Endothelial cell of umbilical vein (primary cell): ENCODE measurements at regions not wholly inside any gene's neighbourhood (a gene's known extent, or its start where the extent isn't known, plus 50 kb on each side); places are given as distances from the start of the nearest gene placed in this dataset.
"Not testable (repeated sequence)": the region's sequence is repeated elsewhere in the genome, so short reads cannot be mapped to it uniquely, and the experiment has no call there.

Source experiments
- BruUV-seq: library from RNA; stranded (reverse); fragments of 400-500 nt; replicated peaks from 2 replicates; lab custom pipeline; 2021; lab: Mats Ljungman, UMichigan
- CTCF ChIA-PET: fragments of 300-600, 350-600 bp; sonication (Branson Sonifier 250); formaldehyde crosslinking; loops from one replicate; lab custom pipeline; 2021; ENCODE audit warnings: antibody characterized with exemption, inconsistent platforms; lab: Charles Lee
- POLR2A ChIA-PET: fragments of 300-600, 350-600 bp; sonication (Branson Sonifier 250); formaldehyde crosslinking; loops from one replicate; lab custom pipeline; 2021; ENCODE audit warnings: antibody characterized with exemption, inconsistent platforms; lab: Charles Lee
- DNase-seq: peaks from one replicate; pipeline ENCODE4 v3.0.0-alpha.2; 2011; ENCODE audit warnings: low read depth, low spot score
- FAIRE-seq: peaks from 2 replicates; lab custom pipeline; 2011; peaks lifted over from hg19 to GRCh38; lab: Jason Lieb, UNC
- H2AFZ ChIP-seq: 2 replicates; pipeline ENCODE4 v1.6.0; 2012; ENCODE audit warnings: low read depth, low read length, control low read depth, inconsistent platforms
- H3K27ac ChIP-seq: 2 replicates; pipeline ENCODE4 v1.5.1; 2011; ENCODE audit warnings: low read depth, mild to moderate bottlenecking, control low read depth, low read length, moderate library complexity; ENCODE audit not compliant: insufficient read depth
- H3K27me3 ChIP-seq, 2 experiments: 2 replicates each; pipeline versions ENCODE4 v1.6.0 to v1.6.1; 2011; ENCODE audit warnings: low read length in 2 of 2, mixed read lengths in 1 of 2; ENCODE audit not compliant: control insufficient read depth in 2 of 2, insufficient read depth in 2 of 2
- H3K36me3 ChIP-seq, 2 experiments: 2 replicates in 1 of 2; 3 replicates in 1 of 2; pipeline ENCODE4 v1.5.1; 2011; ENCODE audit warnings: low read length in 2 of 2, mild to moderate bottlenecking in 1 of 2, moderate library complexity in 1 of 2; ENCODE audit not compliant: control insufficient read depth in 2 of 2, insufficient read depth in 2 of 2; ENCODE audit errors: extremely low read depth in 1 of 2
- H3K4me1 ChIP-seq: 3 replicates; pipeline ENCODE4 v1.5.1; 2011; ENCODE audit warnings: mild to moderate bottlenecking, low read length; ENCODE audit not compliant: control insufficient read depth, insufficient read depth; ENCODE audit errors: extremely low read depth
- H3K4me2 ChIP-seq: 2 replicates; pipeline ENCODE4 v1.6.1; 2011; ENCODE audit warnings: low read length, control low read depth, mixed read lengths; ENCODE audit not compliant: insufficient read depth
- H3K4me3 ChIP-seq, 3 experiments: fragments of 200-600 bp in 1 of 3; sonication (generic), shearing (Covaris generic) in 1 of 3; replicated peaks in 1 of 3; 2 replicates each; pipeline ENCODE4 v1.5.1; 2011 to 2016; ENCODE audit warnings: control low read depth in 3 of 3, low read length in 3 of 3, mild to moderate bottlenecking in 2 of 3, inconsistent platforms in 1 of 3, low read depth in 1 of 3, moderate library complexity in 1 of 3; ENCODE audit not compliant: insufficient read depth in 1 of 3
- H3K79me2 ChIP-seq: 2 replicates; pipeline ENCODE4 v1.6.0; 2012; ENCODE audit warnings: low read length, inconsistent platforms; ENCODE audit not compliant: control insufficient read depth, insufficient read depth
- H3K9ac ChIP-seq: replicated peaks from 2 replicates; pipeline ENCODE3; 2011; ENCODE audit warnings: low read length, control low read depth; ENCODE audit not compliant: insufficient read depth; ENCODE audit errors: extremely low read depth
- H3K9me1 ChIP-seq: replicated peaks from 3 replicates; pipeline ENCODE4 v1.6.0; 2011; ENCODE audit warnings: mild to moderate bottlenecking, low read length; ENCODE audit not compliant: control insufficient read depth, insufficient read depth; ENCODE audit errors: extremely low read depth
- H3K9me3 ChIP-seq: replicated peaks from 2 replicates; pipeline ENCODE4 v1.5.1; 2012; ENCODE audit warnings: low read length, inconsistent platforms; ENCODE audit not compliant: control insufficient read depth, insufficient read depth
- H4K20me1 ChIP-seq: replicated peaks from 2 replicates; pipeline ENCODE3; 2011; ENCODE audit warnings: mild to moderate bottlenecking, low read length; ENCODE audit not compliant: control insufficient read depth, insufficient read depth; ENCODE audit errors: extremely low read depth
- EZH2 ChIP-seq: IDR thresholded peaks from 2 replicates; pipeline ENCODE4 v1.6.1; 2012; ENCODE audit warnings: borderline replicate concordance, low read depth, mild to moderate bottlenecking, moderate library complexity, low read length, inconsistent platforms; ENCODE audit not compliant: severe bottlenecking
- FOS ChIP-seq: IDR thresholded peaks from 2 replicates; pipeline ENCODE4 v1.6.1; 2011; ENCODE audit warnings: mild to moderate bottlenecking, low read length, moderate library complexity, borderline replicate concordance; ENCODE audit not compliant: insufficient read depth
- GATA2 ChIP-seq: IDR thresholded peaks from 2 replicates; pipeline ENCODE4 v1.7.0; 2011; ENCODE audit warnings: low read depth, mild to moderate bottlenecking, moderate library complexity, mixed read lengths, low read length; ENCODE audit not compliant: insufficient read length, insufficient read depth
- JUN ChIP-seq: IDR thresholded peaks from 2 replicates; pipeline ENCODE4 v1.6.1; 2011; ENCODE audit warnings: borderline replicate concordance, low read depth; ENCODE audit not compliant: insufficient read length, insufficient read depth
- MYC ChIP-seq: IDR thresholded peaks from one replicate; pipeline ENCODE4 v1.6.1; 2011; ENCODE audit warnings: mild to moderate bottlenecking, low read depth, low read length
- POLR2A ChIP-seq: IDR thresholded peaks from 2 replicates; pipeline ENCODE4 v1.6.1; 2012; ENCODE audit warnings: low read depth, mild to moderate bottlenecking, control low read depth, low read length
- POLR2AphosphoS5 ChIP-seq: IDR thresholded peaks from 2 replicates; pipeline ENCODE4 v1.6.1; 2012; ENCODE audit warnings: low read depth, mild to moderate bottlenecking, control low read depth, low read length, moderate library complexity; ENCODE audit not compliant: insufficient read depth
- dilution Hi-C: fragments of 300-500 bp; cut with MboI; formaldehyde crosslinking; loops from one replicate; pipeline ENCODE4 v1.15.0; 2019; ENCODE audit warnings: low sequenced_read_pairs; ENCODE audit not compliant: extremely low pct_ligation_motif_present
- intact Hi-C: fragments of 100-400 bp; cut with micrococcal nuclease; formaldehyde crosslinking; loops from one replicate; pipeline ENCODE4 v1.10.0; 2022
- TF ChIP-seq, protein P1 (sequence below): IDR thresholded peaks from 2 replicates; pipeline ENCODE4 v1.6.1; 2011; ENCODE audit not compliant: insufficient read depth, insufficient read length
- TF ChIP-seq, protein P2 (sequence below), 2 donors: IDR thresholded peaks; 1 replicate in 1 of 2; 2 replicates in 1 of 2; pipeline ENCODE4 v1.5.1; 2011; ENCODE audit warnings: low read length in 2 of 2, mild to moderate bottlenecking in 2 of 2, moderate library complexity in 2 of 2, control low read depth in 1 of 2, inconsistent platforms in 1 of 2, low read depth in 1 of 2; ENCODE audit not compliant: insufficient read depth in 1 of 2; ENCODE audit errors: extremely low read depth in 1 of 2

DNA sequence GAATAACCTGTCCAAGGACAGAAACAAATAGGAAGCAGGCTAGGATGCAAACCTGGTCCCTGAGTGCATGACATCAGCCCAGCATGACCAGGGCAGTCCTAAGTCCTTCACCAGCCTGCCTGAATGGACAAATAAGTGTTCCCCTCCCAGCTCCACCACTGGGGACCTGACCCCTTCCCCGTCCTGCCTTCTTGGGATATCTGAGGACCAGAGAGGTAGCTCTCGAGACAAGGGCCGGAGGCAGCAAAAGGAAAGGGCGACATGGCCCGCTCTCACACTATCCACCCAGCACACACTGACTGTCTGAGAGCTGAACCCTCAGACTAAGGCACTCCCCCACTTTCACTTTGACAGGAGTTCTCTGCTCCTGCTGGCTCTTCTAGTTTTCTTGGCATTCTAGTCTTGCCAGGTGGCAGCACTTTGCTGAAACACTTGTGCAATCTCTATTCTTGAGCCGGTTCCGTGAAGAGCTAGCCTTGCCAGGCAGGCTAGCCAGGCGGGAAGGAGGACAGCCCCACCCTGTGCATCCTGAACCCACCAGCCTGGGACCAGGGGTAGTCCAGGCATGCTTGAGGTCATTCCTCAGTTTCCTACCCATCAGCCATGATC lies 251.1 kb upstream of the RAB4A start:
- intact Hi-C loops (no loop called here), dilution Hi-C loops (no loop called here)
- CTCF ChIA-PET: interaction anchor here (0.8 to 0.9 kb wide), 2 partner anchors 73 to 284 kb away, joined by 3 read pairs; no protein-coding TSS in a partner anchor
- H3K79me2 ChIP-seq: no peaks in the 10 kb centered on the region
- no peaks in the 10 kb centered on the region for H4K20me1 ChIP-seq
- H3K36me3 ChIP-seq: no peaks in the 10 kb centered on the region
- H3K4me3 ChIP-seq: no peak overlapping the region
- BruUV-seq: no TSS peak
- FAIRE-seq (no peak), DNase-seq (no peak)
- no peak for TF ChIP-seq GATA2
- no peak for TF ChIP-seq POLR2A
- TF ChIP-seq JUN: no peak
- TF ChIP-seq FOS: no peak
- TF ChIP-seq, protein P1, sequence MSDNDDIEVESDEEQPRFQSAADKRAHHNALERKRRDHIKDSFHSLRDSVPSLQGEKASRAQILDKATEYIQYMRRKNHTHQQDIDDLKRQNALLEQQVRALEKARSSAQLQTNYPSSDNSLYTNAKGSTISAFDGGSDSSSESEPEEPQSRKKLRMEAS: no peak
- TF ChIP-seq POLR2AphosphoS5: no peak
- TF ChIP-seq, protein P2, sequence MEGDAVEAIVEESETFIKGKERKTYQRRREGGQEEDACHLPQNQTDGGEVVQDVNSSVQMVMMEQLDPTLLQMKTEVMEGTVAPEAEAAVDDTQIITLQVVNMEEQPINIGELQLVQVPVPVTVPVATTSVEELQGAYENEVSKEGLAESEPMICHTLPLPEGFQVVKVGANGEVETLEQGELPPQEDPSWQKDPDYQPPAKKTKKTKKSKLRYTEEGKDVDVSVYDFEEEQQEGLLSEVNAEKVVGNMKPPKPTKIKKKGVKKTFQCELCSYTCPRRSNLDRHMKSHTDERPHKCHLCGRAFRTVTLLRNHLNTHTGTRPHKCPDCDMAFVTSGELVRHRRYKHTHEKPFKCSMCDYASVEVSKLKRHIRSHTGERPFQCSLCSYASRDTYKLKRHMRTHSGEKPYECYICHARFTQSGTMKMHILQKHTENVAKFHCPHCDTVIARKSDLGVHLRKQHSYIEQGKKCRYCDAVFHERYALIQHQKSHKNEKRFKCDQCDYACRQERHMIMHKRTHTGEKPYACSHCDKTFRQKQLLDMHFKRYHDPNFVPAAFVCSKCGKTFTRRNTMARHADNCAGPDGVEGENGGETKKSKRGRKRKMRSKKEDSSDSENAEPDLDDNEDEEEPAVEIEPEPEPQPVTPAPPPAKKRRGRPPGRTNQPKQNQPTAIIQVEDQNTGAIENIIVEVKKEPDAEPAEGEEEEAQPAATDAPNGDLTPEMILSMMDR (IDR thresholded peaks at IDR 0.05; ENCODE audit: extremely low read depth in 1 of 2, insufficient read depth in 1 of 2, low read depth in 1 of 2, low read length in 2 of 2): no peak
- no peak for TF ChIP-seq EZH2
- no peak for TF ChIP-seq MYC
- H3K9me3 ChIP-seq: no peaks in the 10 kb centered on the region
- H3K27ac ChIP-seq: no peak overlapping the region
- peaks cover 3% of the 10 kb centered on the region for H3K4me1 ChIP-seq
- no peaks in the 10 kb centered on the region for H3K9me1 ChIP-seq
- POLR2A ChIA-PET: no interaction called here
- H3K4me2 ChIP-seq: no peak overlapping the region
- H3K27me3 ChIP-seq: no peaks in the 10 kb centered on the region
- no peak overlapping the region for H2AFZ ChIP-seq
- H3K9ac ChIP-seq: no peak overlapping the region

DNA sequence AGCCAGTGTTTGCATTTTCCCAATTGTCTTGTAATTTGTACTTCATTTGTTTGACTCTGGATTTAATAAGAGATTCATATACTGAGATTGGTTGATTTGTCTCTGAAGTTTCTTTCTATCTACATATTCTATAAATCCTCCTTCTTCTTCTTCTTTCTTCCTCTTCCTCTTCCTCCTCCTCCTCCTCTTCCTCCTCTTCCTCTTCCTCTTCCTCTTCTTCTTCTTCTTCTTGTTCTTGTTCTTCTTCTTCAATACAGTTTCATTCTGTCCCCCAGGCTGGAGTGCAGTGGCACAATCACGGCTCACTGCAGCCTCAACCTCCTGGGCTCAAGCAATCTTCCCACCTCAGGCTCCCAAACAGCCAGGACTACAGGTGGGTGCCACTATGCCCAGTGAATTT lies 249.9 kb upstream of the RAB4A start:
- FAIRE-seq, DNase-seq, H3K9me1 ChIP-seq, H4K20me1 ChIP-seq, H3K4me1 ChIP-seq, H3K4me2 ChIP-seq, H3K9me3 ChIP-seq, CTCF ChIA-PET, H2AFZ ChIP-seq, H3K79me2 ChIP-seq, BruUV-seq, POLR2A ChIA-PET, H3K27me3 ChIP-seq, dilution Hi-C loops, intact Hi-C loops, H3K9ac ChIP-seq, H3K27ac ChIP-seq, H3K36me3 ChIP-seq, H3K4me3 ChIP-seq: not testable (repeated sequence)
